Esophagus squamous epithelium (tissue), 4 donors: ENCODE measurements at regions not wholly inside any gene's neighbourhood (a gene's known extent, or its start where the extent isn't known, plus 50 kb on each side); places are given as distances from the start of the nearest gene placed in this dataset.

ENCODE experiments used
- CTCF ChIP-seq, 6 experiments: fragments of 450-650 bp in 4 of 6; fragments of 200-600 bp in 2 of 6; sonication (generic) in 2 of 6; IDR thresholded peaks; one replicate each; pipeline ENCODE4 v1.5.1; 2016 to 2019; ENCODE audit warnings: antibody characterized with exemption in 6 of 6, mild to moderate bottlenecking in 4 of 6, moderate library complexity in 4 of 6
- POLR2A ChIP-seq, 4 donors: fragments of 450-650 bp; IDR thresholded peaks; one replicate each; pipeline ENCODE4 v1.6.1; 2017; ENCODE audit warnings: antibody characterized with exemption in 4 of 4, mild to moderate bottlenecking in 4 of 4, moderate library complexity in 3 of 4

DNA sequence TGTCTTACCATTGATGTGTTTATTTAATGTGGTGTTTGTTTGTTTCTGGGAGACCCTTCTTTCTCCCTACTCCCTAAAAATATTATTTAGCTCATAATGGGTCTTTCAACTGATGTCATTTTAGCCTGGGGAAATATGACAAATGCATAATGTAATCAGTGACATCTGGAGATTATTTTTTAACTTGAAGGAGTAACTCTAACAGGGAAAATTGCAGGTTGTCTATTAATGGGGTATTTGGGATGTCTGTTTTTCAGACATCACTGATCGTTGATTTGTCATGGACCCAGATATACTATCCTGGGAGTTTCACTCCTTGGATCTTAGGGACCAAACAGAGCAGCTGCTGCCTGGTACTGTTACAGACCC is 230.4 kb downstream of the LOXHD1 start:
- TF ChIP-seq CTCF (IDR thresholded peaks at IDR 0.05) (no peak), POLR2A (IDR thresholded peaks at IDR 0.05) (no peak)
